ENCODE measurements at regions not wholly inside any gene's neighbourhood (a gene's known extent, or its start where the extent isn't known, plus 50 kb on each side); places are given as distances from the start of the nearest gene placed in this dataset.
"Not testable (repeated sequence)": the region's sequence is repeated elsewhere in the genome, so short reads cannot be mapped to it uniquely, and the experiment has no call there.

- no peak for DNase-seq
These were observed 270.8 kb upstream of the AGAP1 start for GRCh38 chr2:235223011-235223410.

GRCh38 chr2:235224410-235224809, 269.4 kb upstream of the AGAP1 start:
- no peak for DNase-seq

GRCh38 chr2:235225261-235225660, 268.6 kb upstream of the AGAP1 start:
- DNase-seq = no peak

GRCh38 chr2:235227590-235227989, 266.3 kb upstream of the AGAP1 start:
- DNase-seq = no peak

GRCh38 chr2:235228422-235228821, 265.4 kb upstream of the AGAP1 start:
- not testable (repeated sequence) for DNase-seq

GRCh38 chr2:235229236-235229635, 264.6 kb upstream of the AGAP1 start:
- no peak for DNase-seq

- no peak for DNase-seq
These were observed 262.8 kb upstream of the AGAP1 start for GRCh38 chr2:235230821-235231601.

GRCh38 chr2:235232449-235233433, 261.1 kb upstream of the AGAP1 start:
- no peak for DNase-seq

GRCh38 chr2:235234736-235235135, 259.1 kb upstream of the AGAP1 start:
- no peak for DNase-seq

GRCh38 chr2:235235977-235236767, 257.7 kb upstream of the AGAP1 start:
- DNase-seq = no peak

- no peak for DNase-seq
These were observed 255.3 kb upstream of the AGAP1 start for GRCh38 chr2:235238537-235238936.

- no peak for DNase-seq
These were observed 253.3 kb upstream of the AGAP1 start for GRCh38 chr2:235240574-235240973.

GRCh38 chr2:235244255-235245220, 249.3 kb upstream of the AGAP1 start:
- DNase-seq = no peak

GRCh38 chr2:235247001-235247400, 246.8 kb upstream of the AGAP1 start:
- DNase-seq = no peak

- no peak for DNase-seq
These were observed 238.2 kb upstream of the AGAP1 start for GRCh38 chr2:235255693-235256092.

GRCh38 chr2:235257590-235257989, 236.3 kb upstream of the AGAP1 start:
- no peak for DNase-seq

- no peak for DNase-seq
These were observed 231.1 kb upstream of the AGAP1 start for GRCh38 chr2:235262750-235263149.

- no peak for DNase-seq
These were observed 230.4 kb upstream of the AGAP1 start for GRCh38 chr2:235263205-235264120.

- DNase-seq = no peak
These were observed 229.7 kb upstream of the AGAP1 start for GRCh38 chr2:235264121-235264493.

- no peak for DNase-seq
These were observed 229.3 kb upstream of the AGAP1 start for GRCh38 chr2:235264512-235264911.

Data from activated CD4-positive, alpha-beta T cell treated with anti-CD3 and anti-CD28 coated beads, Interleukin-2, amount 50 U/mL, for 1 hour (primary cell).